Stimulated activated CD8-positive, alpha-beta memory T cell treated with anti-CD3 and anti-CD28 coated beads, Interleukin-7, amount 100 ng/mL, for 1 hour (primary cell): ENCODE measurements at regions not wholly inside any gene's neighbourhood (a gene's known extent, or its start where the extent isn't known, plus 50 kb on each side); places are given as distances from the start of the nearest gene placed in this dataset.

ENCODE experiments used
- DNase-seq, 2 donors: peaks; one replicate each; pipeline ENCODE4 v3.0.0-alpha.2; 2020; ENCODE audit warnings: low read depth in 2 of 2

GRCh38 chr1:65486613-65487012, 66.1 kb downstream of the LEPR start:
- DNase-seq, result no peak

GRCh38 chr1:65489481-65489880, 69.0 kb downstream of the LEPR start:
- no peak for DNase-seq

GRCh38 chr1:65490231-65491009, 70.0 kb downstream of the LEPR start:
- DNase-seq, result no peak

- no peak for DNase-seq
Measured at GRCh38 chr1:65491472-65491871, 71.0 kb downstream of the LEPR start.

GRCh38 chr1:65493802-65494201, 73.3 kb downstream of the LEPR start:
- DNase-seq, result no peak

- no peak for DNase-seq
Measured at GRCh38 chr1:65494671-65495070, 74.2 kb downstream of the LEPR start.

- no peak for DNase-seq
Measured at GRCh38 chr1:65495137-65495536, 74.7 kb downstream of the LEPR start.

- no peak for DNase-seq
Measured at GRCh38 chr1:65497256-65497830, 76.9 kb downstream of the LEPR start.

GRCh38 chr1:65503427-65503826, 83.0 kb downstream of the LEPR start:
- no peak for DNase-seq

GRCh38 chr1:65504263-65504662, 83.8 kb downstream of the LEPR start:
- no peak for DNase-seq

GRCh38 chr1:65505547-65506300, 85.3 kb downstream of the LEPR start:
- DNase-seq, result no peak

GRCh38 chr1:65508051-65508450, 87.6 kb downstream of the LEPR start:
- no peak for DNase-seq

- DNase-seq, result no peak
Measured at GRCh38 chr1:65509912-65510680, 89.6 kb downstream of the LEPR start.

GRCh38 chr1:65510961-65511360, 90.5 kb downstream of the LEPR start:
- DNase-seq, result no peak

- DNase-seq, result no peak
Measured at GRCh38 chr1:65512383-65512782, 91.9 kb downstream of the LEPR start.

- DNase-seq, result no peak
Measured at GRCh38 chr1:65512967-65513780, 92.7 kb downstream of the LEPR start.

GRCh38 chr1:65514041-65514440, 93.6 kb downstream of the LEPR start:
- DNase-seq, result no peak

- no peak for DNase-seq
Measured at GRCh38 chr1:65524931-65525265, 104.4 kb downstream of the LEPR start.

- no peak for DNase-seq
Measured at GRCh38 chr1:65525266-65526048, 105.0 kb downstream of the LEPR start.

- DNase-seq, result no peak
Measured at GRCh38 chr1:65526049-65526556, 105.6 kb downstream of the LEPR start.
